Fibroblast of upper back skin (primary cell): ENCODE measurements at regions not wholly inside any gene's neighbourhood (a gene's known extent, or its start where the extent isn't known, plus 50 kb on each side); places are given as distances from the start of the nearest gene placed in this dataset.
"Not testable (repeated sequence)": the region's sequence is repeated elsewhere in the genome, so short reads cannot be mapped to it uniquely, and the experiment has no call there.

Experiments used
- DNase-seq: peaks from one replicate; pipeline ENCODE4 v3.0.0-alpha.2; 2013

DNA sequence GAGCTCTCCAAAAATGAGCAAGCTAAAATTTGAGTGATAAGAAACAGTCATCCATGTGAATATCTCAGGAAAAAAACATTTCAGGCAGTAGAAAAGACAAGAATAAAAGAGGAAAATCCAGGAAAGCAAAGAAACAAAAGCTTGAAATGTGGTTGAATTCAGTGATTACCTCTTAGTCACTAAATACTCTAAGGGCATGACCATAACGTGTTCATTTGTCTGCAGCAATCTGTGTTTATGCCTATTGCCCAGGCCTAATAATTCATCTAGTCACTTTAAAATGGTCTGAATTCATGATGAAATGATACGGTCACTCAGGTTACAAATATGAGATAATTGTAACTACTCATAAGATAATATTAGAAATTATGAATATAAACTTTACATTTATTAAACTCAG lies 837.9 kb downstream of the STPG2 start:
- DNase-seq, result no peak

DNA sequence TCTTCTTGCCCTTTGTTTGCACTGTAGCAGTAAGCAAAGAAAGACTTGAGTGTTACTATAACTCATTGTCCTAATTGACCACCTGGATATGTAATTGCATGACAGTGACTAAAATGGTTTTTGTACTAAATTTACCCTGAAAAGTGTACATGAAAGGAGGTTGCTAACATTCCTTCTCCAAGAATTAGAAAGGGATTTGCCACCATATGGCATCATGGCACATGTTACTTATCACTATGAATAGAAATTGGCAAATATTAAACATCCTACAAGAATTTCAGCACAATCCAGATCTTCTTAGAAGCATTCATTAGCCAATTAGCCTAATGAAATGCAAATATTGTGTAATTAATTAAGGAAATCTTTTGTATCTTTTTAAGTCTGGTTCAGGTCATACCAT lies 834.2 kb downstream of the STPG2 start:
- DNase-seq, result no peak

DNA sequence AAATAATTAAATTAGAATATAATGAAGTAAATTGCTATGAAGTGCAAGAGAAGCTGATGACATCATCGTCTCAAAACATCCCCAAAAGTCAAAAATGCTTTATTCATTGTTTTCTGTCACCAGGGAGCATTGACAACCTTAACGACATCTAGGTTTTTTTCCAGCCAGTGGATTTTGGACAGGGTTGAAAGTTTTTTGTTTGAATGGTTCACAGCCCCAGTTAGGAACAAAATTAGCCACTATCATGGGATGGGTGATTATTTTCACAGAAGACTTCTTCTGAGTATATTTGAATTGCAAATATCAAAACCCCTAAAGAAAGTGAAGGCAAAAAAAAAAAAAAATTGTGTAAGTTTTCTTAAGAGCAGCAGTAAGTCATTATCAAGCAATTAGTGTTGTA lies 826.1 kb downstream of the STPG2 start:
- DNase-seq, result no peak

DNA sequence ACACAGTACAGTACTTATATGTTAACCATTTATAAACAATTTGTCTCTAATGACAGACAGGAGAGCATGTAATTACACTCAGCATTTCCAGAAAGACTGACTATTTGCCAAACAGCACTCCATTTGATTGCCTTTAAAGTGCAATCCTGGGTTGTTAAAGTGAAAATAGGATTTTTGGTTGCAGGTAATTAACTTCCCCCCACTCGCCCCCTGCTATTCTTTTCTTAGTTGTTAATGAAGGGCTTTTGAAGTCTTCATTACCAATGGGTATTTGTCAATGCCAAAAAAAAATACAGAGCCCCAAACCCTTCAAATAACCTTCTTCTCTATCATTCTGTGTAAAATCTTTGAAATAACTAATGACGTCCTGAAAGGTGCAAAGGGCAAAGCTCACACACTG lies 825.6 kb downstream of the STPG2 start:
- DNase-seq, result no peak

DNA sequence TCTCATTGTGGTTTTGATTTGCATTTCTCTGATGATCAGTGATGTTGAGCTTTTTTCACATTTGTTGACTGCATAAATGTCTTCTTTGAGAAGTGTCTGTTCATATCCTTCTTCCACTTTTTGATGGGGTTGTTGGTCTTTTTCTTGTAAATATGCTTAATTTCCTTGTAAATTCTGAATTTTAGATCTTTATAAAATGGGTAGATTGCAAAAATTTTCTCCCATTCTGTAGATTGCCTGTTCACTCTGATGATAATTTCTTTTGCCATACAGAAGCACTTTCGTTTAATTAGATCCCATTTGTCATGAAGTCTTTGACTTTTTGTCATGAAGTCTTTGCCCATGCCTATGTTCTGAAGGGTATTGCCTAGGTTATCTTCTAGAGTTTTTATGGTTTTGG lies 817.5 kb downstream of the STPG2 start:
- DNase-seq, result peak; percentile 3

DNA sequence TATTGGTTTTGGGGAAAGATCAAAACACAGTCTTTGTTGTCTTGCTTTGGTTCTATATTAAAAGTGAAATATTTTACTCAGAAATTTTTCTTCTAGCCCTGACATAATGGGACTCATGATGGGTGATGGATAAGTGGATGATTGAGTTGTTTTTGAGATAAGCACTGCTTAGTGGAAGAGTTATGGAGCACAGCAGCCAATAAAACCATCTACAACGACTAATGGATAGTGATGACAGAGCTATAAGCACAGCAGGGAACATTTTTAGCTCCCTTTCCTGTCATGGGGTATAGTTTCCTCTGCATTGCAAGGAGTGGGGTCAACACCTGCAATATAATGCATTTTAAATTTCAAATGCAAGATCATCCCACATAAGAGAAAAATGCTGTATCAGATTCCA lies 812.4 kb downstream of the STPG2 start:
- DNase-seq, result no peak

DNA sequence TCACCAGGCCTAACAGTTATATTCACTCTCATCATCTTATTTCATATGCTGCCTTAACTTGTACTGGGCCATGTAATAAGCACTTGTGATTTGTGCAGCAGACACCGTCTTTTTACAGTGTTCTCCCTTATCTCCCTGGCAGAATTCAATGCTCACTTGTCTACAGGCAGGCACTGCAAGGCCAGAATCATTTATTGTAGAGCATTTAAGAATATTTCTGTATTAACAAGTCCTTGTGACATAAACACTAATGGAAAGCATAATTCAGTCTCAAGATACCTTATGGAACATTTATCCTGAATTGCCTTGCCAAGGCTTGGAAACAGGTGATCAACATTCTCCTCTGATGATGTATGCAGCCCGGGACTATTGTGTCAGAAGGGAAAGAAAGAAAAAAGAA lies 808.9 kb downstream of the STPG2 start:
- no peak for DNase-seq

DNA sequence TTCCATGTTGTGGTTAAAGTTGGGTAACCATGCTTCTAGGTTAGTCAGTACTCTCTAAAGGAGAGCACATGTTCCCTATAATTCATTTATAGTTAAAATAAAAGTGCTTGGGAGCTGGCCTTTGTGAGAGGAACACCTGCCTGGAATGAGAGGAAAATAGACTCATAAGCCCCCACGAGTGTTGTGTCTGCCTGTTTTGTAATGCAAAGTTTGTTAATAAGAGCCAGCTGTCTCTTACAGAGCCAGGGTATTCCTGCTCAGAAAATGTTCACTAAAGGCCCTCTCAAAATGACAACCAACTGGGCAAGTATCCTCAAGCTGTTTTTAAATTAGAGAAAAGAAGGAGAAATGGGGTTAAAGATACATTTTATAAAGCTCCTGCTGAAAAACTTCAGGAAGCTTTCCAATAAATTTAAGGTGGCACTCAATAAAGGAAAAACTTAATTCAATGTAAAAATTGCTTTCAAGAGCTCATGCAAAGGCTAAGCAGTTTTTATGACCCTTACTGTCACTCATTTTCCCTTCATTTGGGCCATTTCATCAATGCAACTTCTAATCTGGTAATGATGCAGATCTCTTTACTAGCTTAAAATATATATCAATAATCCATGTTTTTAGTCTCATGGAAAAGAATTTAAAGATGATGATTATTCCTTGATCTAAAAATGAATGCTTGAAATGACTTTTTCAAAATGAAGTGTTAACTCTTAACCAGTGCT lies 793.6 kb downstream of the STPG2 start:
- DNase-seq, result no peak

DNA sequence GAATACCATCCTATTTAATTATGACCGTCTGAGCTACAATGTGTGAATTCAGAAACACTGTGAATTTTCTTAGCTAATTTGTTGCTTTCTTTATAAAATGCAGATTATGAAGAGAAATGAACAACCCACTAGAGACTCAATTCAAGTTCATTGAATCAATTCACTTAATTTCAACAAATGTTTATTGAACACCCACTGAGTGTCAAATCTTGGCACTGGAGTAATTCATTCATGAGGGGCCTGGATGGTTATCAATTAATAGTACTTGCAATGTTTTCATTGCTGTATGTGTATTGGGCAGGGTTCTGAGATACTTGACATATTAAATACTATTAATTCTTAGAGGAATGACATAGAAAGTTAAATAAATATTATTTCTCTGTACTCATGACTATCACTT lies 789.4 kb downstream of the STPG2 start:
- DNase-seq, result no peak

DNA sequence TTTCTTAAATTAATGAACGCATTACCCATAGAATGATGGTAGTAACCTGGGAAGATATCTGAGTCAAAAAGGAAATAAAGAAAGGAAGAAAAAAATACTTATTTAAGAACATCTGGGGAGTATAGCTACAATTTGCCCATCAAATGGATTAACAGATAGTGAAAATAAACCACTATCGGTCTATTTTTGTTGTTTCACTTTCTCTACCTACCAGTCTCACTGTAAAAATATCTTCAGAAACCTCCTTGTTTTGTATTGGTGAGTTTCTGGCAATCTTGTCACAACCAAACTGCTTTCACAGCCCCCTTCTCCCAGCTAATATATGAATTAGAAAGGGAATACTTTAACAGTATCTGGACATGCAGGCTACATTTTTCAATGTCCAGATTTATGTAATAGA lies 783.5 kb downstream of the STPG2 start:
- no peak for DNase-seq

DNA sequence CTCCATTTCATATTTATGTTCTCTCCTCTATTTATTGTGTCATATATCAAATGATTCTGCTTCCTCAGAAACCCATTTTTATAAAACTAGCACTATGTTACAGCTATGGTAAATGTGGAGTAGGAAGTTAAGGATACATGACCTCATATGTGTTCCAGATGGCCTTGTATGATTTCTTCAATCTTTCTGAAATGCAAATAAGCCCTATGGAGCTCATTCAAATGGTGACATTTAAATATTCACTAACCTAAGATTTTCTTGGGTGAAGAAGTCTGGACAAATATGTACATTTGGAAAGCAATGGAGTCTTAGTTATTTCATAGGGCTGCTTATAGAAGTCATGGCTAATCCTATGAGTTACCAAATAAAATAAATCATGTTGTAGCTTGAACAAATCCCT lies 782.5 kb downstream of the STPG2 start:
- no peak for DNase-seq

DNA sequence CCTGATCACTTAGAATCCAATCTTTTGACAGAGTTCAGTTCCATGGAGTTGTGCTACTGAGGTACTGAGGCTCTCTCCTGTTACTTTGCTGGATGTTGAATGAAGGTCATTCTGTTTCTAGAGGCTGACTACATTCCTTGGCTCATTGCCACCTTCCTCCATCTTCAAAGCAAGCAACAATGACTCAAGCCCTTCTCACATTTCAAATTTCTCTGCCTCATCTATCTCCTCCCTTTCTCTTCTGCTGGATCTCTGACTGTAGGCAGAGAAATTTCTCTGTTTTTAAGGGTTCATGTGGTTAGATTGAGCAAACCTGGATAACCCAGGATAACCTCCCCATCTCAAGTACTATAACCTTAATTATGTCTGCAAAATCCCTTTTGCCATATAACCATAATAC lies 775.4 kb downstream of the STPG2 start:
- DNase-seq, result peak; percentile 57

DNA sequence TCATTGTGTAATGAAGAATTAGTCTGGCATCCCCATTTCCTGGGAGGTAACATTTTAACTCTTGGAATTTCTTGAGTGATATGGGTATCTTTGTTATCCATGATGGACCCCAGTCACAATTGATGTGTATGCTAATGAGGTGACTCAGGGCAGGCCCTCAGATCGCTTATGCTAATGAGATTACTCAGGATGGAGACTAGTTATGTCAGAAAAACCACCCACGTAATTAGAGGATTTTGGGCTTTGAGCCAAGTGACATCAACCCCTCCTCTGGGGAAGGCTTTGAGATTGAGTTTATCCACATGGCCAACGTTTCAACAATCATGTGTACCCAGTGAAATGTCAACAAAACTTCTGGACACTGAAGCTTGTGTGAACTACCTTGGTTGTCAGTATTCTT lies 772.7 kb downstream of the STPG2 start:
- DNase-seq, result no peak

DNA sequence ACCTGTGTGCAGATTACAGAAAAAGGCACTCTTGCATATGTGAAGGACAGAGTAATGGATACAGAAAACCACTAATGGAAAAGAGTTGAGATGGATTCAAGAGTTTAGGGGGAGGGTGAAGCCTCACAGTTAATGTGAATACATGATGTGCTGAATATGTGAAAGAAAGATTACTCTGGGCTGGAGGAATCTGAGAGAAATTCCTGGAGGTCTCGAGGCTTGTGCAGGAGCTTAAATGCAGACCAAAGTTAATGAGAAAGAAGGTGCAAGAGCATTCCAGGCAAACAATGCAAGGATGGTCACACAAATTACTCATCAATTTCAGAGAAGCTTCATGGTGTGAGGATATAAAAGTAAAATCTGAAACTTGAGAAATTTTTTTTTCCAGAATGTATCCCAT lies 768.8 kb downstream of the STPG2 start:
- no peak for DNase-seq

DNA sequence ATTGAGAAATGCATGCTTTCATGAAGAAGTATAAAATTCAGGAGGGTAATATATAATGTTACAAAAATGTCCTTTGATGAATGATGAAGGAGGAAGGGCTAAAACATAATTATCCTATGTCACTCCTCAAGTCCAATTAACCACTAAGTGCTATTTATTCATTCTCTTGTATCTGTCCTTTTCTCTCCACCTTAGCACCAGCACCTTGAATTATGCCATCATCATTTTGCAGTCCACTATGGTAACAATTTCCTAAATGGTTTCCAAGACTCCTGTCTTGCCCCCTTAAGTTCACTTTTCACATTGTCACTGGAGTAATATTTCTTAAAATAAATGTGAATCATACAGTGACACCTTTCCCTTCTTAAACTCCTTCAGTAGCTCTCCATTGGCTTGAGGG lies 756.3 kb downstream of the STPG2 start:
- no peak for DNase-seq

DNA sequence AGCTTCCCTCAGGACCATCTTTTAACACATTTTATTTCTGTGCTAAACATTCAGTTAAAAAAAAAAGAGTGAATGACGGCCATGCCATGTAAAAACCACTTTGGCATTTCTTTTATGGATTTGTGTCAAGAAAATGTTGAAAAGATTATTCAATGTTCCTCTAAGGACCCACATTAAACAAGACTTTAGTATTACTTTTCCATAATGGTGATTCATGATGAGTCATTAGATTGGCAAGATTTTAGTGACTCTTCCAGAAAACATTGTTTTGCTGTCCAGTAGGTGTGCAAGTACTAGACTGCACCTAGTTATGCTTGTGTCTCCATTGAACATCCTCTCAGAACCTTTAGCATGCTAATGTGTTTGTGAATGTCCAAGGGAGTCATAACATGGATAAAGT lies 748.6 kb downstream of the STPG2 start:
- no peak for DNase-seq

DNA sequence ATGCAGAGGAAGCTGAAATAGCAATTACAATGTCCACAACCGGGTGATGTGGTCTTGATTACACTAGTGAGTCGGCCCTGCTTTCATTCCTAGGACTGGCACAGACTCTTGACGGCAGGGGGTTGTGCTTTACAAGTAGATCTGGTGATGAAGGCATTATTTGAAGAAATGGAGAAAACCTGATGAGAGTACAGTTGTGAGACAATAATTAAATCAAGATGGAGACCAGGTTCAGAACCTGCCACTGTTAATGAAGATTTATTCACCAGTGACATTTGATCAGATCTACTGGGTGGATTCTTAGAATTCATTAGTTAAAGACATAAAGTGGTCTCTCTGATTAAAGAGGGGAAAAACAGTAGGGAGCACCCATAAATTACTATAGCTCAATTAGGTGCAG lies 747.2 kb downstream of the STPG2 start:
- DNase-seq, result no peak

DNA sequence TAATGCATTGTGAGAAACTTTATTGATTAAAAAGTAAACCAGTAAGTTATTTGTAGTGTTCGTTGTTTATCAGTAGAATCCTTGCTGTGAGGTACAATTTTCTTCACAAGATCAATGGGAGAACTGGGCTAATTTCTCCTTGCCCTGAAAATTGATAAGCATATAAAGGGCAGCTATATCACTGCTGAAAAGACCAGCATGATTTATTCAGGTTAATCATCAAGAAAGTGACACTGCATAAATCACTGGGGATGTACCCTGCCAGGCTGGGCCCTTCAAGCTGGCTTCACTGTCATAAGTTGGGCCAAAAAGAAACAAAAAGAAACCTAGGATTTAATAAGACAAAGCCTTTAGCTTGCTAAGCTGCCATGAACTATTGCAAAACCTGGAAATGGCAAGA lies 746.7 kb downstream of the STPG2 start:
- DNase-seq, result no peak

DNA sequence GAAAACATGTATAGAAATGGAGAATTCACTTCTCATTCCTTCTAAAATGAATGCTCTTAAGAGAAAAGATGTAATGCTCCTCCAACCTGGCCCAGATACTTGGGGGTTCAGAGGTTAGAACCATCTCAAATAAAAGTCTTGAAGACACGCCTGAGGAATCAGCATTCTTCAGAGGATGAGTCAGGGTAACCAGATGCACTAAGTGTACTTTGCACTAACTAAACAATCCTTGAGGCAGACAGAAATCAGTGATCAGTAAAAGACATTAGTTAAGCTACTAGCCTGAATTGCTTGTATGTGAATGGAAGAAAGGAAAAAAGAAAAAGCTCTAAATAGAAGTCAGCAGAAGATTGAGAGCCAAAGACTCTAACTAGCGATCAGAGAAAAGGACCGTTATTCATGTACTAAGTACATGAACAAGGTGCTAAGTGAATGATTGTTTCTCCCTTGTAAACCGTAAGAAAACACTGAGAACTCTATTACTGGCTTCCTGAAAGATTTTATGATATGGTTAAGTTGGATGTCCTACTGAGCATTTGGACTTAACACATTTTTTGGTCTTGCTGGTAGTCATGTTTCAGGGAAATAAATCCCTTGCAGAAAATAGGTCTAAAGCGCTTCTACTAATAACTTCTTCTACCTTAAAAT lies 738.3 kb downstream of the STPG2 start:
- no peak for DNase-seq

DNA sequence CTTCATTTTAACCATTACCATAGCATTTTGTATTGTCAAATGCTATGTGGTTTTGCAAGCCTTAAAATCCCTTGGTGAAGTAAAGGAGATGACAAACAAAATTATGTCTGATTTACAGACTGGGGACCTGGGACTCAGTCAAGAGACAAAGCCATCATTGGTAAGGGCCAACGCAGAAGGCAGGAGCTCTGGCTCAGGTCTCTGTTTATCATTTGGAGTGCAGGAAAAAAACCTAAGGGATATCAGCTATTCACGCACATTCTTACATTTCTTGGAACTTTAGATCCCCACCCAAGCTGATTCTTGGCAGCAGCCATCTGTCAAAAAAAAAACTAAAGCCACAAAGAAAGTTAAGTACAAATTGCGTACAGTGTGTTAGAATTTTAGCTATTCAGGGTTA lies 731.9 kb downstream of the STPG2 start:
- DNase-seq, result no peak

DNA sequence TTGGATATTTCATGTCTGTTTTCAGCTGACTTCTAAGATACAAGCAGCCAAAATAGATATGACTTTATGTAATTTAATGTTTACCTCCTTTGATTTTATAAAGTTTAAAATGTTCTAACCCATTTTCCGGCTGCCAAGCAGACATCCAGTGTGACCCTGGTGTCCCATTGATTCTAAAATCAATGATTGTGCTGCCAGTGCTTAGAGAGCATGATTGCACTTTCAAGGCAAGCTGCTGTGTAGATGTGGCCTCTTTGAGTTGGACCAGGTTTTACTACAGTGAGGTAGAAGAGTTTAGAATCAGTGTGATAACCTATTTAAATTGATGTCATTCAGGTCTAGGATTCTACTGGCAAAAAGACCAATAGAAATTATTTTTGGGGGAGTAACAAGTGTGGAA lies 730.9 kb downstream of the STPG2 start:
- no peak for DNase-seq

DNA sequence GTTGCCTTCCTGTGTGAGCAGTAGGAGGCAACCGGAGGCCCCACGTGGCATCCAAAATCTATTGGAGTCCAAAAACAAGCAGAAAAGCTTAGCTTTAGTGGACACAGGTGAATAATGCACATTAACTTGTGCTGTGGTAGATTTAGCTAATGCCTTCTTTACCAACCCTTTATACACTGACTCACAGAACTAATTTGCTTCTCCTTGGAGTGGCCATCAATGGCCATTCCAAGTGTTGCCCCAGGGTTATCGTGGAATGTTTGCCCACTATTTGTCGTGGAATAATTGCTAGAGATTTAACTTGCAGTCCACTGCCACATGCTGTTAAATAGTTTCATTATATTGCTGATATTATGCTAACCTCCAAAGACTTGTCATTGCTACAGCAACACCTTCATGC lies 729.1 kb downstream of the STPG2 start:
- DNase-seq, result no peak

DNA sequence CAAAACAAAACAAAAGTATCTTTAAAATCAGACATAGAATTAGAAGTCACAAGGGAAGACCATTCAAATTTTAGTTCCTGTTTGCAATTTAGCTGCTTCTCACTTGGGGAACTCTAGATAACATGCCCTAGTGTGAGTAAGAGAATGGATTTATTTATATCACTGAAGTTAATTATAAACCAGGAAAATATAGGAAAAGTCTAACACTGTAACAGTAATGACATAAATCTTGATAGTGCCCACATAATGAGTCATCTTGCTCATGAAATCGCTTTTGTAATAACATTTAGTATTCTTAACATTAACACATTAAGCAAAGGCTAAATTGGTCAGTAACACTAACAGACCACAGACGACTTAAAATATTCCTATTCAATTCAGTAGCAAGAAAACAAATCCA lies 710.7 kb downstream of the STPG2 start:
- DNase-seq, result no peak

DNA sequence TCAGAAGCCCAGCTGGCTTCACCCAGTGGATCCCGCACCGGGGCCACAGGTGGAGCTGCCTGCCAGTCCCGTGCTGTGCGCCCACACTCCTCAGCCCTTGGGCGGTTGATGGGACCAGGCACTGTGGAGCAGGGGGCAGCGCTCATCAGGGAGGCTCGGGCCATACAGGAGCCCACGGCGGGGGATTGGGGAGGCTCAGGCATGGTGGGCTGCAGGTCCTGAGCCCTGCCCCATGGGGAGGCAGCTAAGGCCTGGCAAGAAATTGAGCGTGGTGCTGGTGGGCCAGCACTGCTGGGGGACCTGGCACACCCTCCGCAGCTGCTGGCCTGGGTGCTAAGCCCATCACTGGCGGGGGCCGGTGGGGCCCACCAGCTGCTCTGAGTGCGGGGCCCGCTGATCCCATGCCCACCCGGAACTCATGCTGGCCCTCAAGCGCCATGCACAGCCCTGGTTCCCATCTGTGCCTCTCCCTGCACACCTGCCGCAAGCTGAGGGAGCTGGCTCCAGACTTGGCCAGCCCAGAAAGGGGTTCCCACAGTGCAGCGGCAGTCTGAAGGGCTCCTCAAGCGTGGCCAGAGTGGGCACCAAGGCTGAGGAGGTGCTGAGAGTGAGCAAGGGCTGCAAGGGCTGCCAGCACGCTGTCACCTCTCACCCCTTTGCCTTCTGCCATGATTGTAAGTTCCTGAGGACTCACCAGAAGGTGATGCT lies 705.1 kb downstream of the STPG2 start:
- not testable (repeated sequence) for DNase-seq

DNA sequence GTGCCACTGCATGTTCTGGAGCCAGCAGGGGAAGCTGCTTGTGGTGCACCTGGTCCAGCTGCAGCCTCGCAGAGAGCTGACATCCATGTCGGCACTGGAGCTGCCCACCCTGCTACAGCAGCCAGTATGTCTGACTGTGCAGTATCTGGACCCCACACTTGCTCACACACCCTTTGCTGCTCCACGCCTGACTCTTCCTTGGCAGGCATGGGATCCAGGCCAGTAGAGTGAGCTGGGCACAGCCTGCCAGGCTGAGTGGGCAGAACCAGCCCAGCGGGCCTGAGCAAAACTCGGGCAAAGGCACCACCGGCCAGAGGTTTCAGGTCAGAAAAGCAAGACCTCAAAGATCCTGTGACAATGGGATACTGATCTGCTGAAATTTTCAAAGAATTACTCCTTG lies 690.1 kb downstream of the STPG2 start:
- no peak for DNase-seq
